DMS114 treated with DMSO at 0.1 percent for 48 hours (cell line): ENCODE measurements at regions not wholly inside any gene's neighbourhood (a gene's known extent, or its start where the extent isn't known, plus 50 kb on each side); places are given as distances from the start of the nearest gene placed in this dataset.
"Not testable (repeated sequence)": the region's sequence is repeated elsewhere in the genome, so short reads cannot be mapped to it uniquely, and the experiment has no call there.

Experiments used
- DNase-seq: peaks from one replicate; lab custom pipeline; 2025; ENCODE audit not compliant: unreplicated experiment; lab: John Stamatoyannopoulos, UW

- DNase-seq: no peak
These were observed 73.0 kb upstream of the CYRIA start for GRCh38 chr2:16738361-16739225.

- no peak for DNase-seq
These were observed 72.2 kb upstream of the CYRIA start for GRCh38 chr2:16737812-16738211.

- DNase-seq: no peak
These were observed 71.0 kb upstream of the CYRIA start for GRCh38 chr2:16736633-16737032.

- no peak for DNase-seq
These were observed 63.7 kb upstream of the CYRIA start for GRCh38 chr2:16729335-16729734.

- DNase-seq: no peak
These were observed 62.9 kb upstream of the CYRIA start for GRCh38 chr2:16728351-16729136.

- DNase-seq: not testable (repeated sequence)
These were observed 62.2 kb upstream of the CYRIA start for GRCh38 chr2:16727849-16728248.

- no peak for DNase-seq
These were observed 61.6 kb upstream of the CYRIA start for GRCh38 chr2:16727256-16727655.

GRCh38 chr2:16726577-16726976 is 60.9 kb upstream of the CYRIA start:
- no peak for DNase-seq

- no peak for DNase-seq
These were observed 60.5 kb upstream of the CYRIA start for GRCh38 chr2:16726147-16726546.

- DNase-seq: no peak
These were observed 59.9 kb upstream of the CYRIA start for GRCh38 chr2:16725549-16725948.

- no peak for DNase-seq
These were observed 57.0 kb upstream of the CYRIA start for GRCh38 chr2:16722677-16723076.

GRCh38 chr2:16722126-16722525 is 56.5 kb upstream of the CYRIA start:
- no peak for DNase-seq

GRCh38 chr2:16721529-16721928 is 55.9 kb upstream of the CYRIA start:
- not testable (repeated sequence) for DNase-seq

GRCh38 chr2:16720737-16721136 is 55.1 kb upstream of the CYRIA start:
- DNase-seq: not testable (repeated sequence)

GRCh38 chr2:16719485-16719808 is 53.8 kb upstream of the CYRIA start:
- no peak for DNase-seq

- DNase-seq: no peak
These were observed 53.2 kb upstream of the CYRIA start for GRCh38 chr2:16718576-16719484.

- no peak for DNase-seq
These were observed 51.8 kb upstream of the CYRIA start for GRCh38 chr2:16717477-16717876.

GRCh38 chr2:16716944-16717343 is 51.3 kb upstream of the CYRIA start:
- DNase-seq: no peak

- no peak for DNase-seq
These were observed 50.4 kb upstream of the CYRIA start for GRCh38 chr2:16716024-16716423.
